ENCODE measurements at regions not wholly inside any gene's neighbourhood (a gene's known extent, or its start where the extent isn't known, plus 50 kb on each side); places are given as distances from the start of the nearest gene placed in this dataset.

DNA sequence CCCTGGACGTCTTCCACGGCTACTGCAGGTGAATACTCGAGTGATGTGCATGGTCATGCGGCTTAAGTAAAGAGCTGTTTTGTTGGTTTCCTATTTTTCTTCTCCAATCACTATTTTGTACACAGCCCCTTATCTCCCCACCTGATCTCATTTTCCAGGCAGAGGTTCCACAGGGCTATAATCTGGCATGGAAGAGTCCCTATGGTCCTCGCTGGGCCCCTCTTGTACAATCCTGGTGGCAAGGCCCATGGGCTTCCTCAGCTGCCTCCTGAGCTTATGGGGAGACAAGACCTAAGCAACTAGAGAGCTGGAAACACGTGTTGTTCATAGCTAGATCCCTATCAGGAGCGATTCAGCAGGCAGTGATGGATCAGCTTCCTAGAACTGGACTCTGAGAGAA is 181.3 kb upstream of the ADO start:
- no peak for DNase-seq (ENCODE audit: low read depth in 2 of 3, low spot score in 2 of 3)

DNA sequence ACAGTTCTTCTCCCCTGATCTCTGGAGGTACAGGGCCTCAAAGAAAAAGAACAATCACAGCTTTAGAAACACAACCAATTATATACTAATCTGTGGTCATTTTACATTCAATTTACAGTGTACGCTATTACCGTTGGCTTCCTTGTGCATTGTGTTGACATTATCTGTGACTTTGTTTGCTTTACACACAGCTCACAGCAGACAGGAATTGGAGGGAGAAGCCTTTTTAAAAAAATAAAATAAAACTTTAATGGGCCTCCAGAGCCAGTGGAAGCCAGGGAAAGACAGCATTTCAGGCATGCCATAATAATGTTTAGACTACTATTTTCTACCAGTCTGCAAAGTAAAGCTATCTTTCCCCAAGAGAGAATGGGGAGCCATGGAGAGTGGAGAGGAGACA is 179.0 kb upstream of the ADO start:
- DNase-seq (ENCODE audit: low read depth in 2 of 3, low spot score in 2 of 3) = no peak

DNA sequence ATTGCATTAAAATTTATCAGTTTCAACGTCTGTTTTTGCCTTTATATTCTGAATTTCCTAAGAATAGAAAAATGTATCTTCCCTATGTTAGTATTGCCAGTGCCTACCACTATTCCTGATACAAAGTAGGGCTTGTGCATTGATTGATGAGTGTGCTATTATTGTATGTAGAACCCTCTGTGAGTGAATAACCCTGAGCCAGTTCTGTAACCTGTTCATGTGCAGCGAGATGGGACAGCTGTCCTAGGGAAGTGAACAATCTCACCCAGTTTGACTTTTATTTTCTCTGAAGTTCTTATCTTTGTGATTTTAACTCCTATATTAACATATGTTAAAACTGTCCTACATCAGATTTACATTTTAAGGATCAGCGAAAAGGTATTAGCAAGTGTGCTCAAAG is 178.4 kb upstream of the ADO start:
- DNase-seq (ENCODE audit: low read depth in 2 of 3, low spot score in 2 of 3) = no peak

DNA sequence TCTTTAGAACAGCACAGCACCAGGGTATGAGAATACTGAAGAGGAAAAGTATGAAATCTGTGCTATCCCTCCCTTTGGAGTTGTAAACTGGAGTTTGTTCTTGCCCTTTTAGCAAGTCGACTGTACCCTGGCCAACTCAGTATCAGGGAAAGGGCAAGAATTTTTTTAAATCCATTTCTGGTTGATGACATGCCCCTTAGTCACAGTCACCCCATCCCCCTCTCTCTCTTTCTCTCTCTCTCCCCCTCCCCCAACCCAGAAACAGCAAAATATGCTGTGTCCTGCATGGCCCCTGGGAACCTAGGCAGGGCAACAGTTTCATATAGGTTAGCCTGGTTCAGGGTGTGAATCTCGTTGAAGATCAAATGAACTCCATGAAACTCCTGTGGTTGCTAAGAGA is 177.7 kb upstream of the ADO start:
- DNase-seq (ENCODE audit: low read depth in 2 of 3, low spot score in 2 of 3) = no peak

DNA sequence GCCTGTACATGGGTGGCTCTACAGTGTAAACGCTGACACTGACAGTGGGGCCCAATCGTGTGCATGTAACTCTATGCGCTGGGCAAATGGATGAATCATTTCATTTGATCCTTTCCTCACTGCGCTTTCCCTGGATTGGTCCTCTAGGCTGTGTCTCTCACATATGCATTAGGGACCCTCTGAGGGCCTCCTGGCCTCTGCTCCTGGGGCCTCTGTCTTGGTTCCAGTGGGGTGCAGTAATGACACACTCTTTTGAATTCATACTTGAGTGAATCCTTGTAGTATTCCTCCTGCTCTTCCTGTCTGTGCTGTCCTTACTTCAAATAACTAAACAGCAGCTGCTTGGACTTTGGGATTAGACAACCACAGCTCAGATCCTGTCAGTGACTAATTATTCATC is 176.5 kb upstream of the ADO start:
- no peak for DNase-seq (ENCODE audit: low read depth in 2 of 3, low spot score in 2 of 3)

DNA sequence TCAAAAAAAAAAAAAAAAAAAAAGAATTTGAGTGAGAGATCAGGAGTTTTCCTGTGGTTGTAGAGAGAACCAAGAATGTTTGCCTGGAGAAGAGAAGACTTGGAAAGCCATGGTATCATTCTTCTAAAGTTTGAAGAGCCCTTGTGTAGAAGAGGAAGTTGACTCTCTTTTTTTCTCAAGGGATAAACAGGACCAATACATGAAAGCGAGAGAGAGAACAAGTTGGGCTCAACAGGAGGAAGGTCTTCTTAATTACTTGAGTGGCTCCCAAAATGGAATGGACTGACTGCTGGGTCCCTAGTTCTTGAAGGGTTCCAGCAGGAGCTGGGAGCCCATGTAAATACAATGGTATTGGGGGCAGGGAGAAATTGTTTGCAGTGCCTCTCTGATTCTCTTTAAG is 173.3 kb upstream of the ADO start:
- no peak for DNase-seq (ENCODE audit: low read depth in 2 of 3, low spot score in 2 of 3)

DNA sequence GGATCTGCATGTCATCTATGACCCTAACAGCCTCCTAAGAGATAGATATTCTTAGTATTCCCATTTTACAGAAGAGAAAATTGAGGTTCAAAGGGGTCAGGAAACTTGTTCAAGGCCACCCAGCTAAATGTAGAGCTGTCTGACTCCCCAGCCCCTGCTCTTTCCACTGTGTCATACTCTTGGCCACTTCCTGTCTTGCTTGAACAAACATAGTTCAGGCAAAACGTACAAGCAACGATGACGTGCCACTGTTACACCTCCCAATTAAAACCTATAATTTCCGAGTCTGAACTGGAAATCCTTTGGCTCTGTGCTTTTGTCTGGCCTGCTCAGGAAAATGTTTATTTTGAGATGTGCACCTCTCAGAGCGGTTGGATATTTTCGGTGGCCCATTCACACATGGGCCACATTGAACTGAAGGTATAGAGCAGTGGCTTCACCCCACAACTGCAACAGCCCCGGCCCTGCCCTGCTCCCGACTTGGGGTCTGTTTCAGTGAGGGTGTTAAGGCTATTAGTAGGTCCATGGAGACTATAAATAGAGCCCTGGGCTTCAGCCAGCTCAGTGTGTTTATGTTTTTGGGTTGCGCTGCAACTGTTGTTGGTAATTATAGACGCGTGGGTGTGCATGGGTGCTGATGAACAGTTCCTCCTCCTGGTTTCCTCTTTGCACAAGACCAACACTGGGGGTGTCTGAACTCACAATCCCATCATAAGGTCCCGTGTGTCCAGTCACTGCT is 172.3 kb upstream of the ADO start:
- no peak for DNase-seq (ENCODE audit: low read depth in 2 of 3, low spot score in 2 of 3)

DNA sequence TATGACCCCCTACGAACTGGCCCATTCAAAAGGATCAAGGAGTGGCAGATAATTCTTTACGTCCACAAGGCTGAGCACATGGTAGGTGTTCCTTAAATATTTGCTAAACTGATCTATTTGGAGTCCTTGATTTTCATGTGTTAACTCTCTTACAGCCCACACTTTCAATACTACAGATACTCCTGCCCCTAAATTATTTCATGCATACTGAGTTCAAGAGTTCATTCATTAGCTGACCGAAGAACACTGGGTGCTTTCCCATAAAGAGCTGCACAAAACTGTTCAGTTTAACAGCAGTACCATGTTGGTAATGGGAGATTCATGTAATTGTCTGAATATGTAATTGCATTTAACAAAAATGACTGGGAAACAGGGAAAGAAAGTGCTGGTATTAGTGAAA is 170.5 kb upstream of the ADO start:
- DNase-seq (ENCODE audit: low read depth in 2 of 3, low spot score in 2 of 3) = no peak

DNA sequence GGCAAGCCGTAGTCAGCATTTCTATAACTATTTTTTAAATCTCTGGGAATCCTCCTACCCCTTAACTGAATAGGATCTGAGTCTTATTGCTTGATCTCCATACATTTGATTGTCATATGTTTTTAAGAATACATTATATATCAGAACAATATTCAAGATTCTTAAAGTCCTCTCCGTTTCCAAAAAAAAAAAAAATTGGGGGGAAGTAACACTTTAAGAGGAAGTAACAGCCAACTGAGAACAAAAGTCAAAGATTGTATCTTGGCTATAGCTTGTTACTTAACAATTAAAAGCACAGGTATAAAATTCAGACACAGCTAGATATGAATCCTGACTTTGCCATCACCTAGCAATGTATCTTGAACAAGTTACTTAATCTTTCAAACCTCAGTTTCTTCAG is 169.9 kb upstream of the ADO start:
- DNase-seq (ENCODE audit: low read depth in 2 of 3, low spot score in 2 of 3) = peak in 1 of 3 donors; percentile 41

DNA sequence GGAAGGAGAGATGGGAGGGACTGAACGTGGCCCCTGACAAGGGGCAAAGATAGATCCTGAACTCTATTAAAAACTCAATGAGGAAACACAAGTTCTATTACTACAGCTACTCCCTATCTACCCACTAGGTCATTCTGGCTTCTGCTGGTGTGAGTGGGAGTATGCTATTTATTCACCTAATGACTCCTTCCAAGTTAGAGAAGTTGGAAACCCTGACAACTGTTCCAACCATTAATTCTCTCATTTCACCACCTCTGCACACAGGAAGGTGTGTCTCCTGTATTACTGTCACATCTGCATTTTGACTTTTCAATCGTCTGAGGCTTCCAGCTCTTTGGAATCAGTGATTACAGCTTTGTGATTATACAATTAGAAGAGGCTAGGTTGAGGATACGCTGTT is 169.4 kb upstream of the ADO start:
- DNase-seq (ENCODE audit: low read depth in 2 of 3, low spot score in 2 of 3) = no peak

DNA sequence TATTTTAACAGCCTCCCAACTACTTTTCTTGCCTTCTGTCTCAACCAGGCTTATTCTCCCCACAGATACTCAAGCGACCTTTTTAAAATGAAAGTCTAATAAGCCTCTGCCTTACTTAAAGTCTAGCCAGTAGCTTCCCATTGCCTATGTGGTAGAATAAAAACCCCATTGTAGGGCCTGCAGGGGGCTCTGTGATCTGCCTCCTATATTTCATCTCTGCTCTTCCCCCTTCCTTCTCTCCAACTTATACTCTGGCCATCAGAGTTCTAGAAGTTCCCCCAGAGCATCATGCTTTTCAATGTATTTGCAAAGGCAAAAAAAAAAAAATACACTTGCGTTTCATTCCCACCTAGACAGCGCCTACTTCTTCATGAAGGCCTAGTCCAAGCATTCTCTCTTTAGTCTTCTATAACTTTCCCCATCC is 167.7 kb upstream of the ADO start:
- DNase-seq (ENCODE audit: low read depth in 2 of 3, low spot score in 2 of 3) = peak in 2 of 3 donors; percentile 31 to 52

DNA sequence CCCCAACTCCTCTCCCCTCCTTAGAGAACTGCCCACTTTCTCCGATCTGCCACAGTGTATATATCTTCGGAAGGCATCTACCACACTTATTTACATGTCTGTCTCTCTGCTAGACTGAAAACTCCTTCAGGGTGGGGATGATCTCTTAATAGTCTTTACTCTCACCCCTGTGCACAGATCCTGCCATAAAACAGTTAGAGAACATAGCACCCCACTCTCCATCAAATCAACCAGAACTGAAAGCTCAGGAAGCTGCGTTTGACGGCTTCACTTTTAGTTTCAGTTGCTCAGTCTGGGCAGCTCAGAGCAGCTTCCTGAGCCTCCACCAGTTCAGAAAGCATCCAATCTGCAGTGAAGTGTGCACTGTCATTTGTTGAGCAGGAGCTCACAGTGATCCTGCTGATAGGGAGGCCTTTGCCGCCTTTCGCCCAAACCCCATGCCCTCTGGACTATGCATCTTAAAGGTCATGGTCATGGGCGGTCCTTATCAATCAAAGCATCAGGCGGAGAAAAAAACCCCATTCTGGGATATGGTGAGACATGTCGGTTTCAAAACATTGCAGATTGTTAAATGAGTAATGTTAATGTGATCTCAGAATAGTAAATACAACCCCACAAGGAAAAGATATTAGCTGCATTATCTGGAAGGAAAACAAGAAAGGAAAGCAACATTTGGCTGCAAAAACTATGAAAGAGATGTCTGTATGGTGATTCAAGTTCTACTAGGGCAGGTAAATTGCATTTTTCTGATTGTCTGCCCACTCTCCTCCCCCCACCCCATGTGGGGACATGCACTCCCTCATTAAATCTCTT is 167.1 kb upstream of the ADO start:
- DNase-seq (ENCODE audit: low read depth in 2 of 3, low spot score in 2 of 3) = peak; percentile 49 to 77 (median 50)

DNA sequence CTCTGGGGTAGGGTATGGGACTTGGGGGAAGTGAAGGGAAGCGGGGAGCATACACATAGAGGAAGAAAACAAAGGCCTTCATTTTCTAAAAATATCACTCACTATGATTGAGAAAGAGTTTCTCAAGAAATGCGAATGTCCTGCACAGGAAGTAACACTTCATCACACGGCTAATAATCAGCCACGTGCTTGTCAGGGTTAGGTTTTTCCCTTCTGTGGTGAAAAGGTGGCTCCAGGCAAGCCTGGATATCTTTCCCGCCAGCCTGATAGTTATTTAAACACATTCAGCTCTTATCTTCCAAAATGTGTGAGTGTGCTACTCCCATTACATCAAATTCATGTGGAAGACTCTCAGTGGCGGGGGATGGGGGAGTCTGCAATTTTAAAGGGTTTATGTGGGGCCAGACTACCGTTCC is 166.4 kb upstream of the ADO start:
- peak in 1 of 3 donors; percentile 28 for DNase-seq (ENCODE audit: low read depth in 2 of 3, low spot score in 2 of 3)

DNA sequence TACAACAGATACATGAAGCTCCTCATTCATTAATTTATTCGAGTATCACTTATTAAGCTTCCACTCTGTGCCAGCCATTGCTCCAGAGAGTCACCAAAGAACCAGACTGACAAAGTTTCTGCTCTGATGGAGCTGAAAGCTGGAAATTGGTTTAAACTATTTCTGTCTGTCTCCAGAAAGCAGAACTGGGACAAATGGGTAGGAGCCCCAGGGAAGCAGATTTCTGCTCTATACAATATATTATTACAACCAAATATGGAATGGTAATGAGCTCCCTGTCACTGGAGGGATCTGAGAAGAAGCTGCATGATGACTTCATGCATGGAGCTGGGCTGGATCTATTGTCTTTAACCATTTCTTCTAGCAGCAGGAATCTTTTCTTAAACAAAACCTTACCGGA is 165.4 kb upstream of the ADO start:
- DNase-seq (ENCODE audit: low read depth in 2 of 3, low spot score in 2 of 3) = no peak

DNA sequence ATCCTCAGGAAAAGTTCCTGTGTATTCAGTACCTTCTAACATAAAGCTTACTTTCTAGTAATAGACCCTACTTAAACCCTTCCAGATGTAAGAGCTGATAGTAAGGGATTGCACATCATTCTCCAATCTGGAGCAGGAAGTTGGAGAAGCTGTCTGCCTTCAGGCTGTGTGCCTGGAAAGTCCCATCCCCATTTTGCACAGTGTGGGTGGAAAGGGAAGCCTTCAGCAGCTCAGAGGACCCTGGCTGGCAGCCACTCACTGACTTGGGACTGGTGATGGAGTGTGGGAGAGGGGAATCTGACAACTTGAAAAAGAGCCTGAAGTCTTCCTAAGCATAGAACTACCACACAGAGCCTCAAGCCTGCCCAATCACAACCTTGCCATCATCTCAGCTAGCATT is 164.1 kb upstream of the ADO start:
- no peak for DNase-seq (ENCODE audit: low read depth in 2 of 3, low spot score in 2 of 3)

DNA sequence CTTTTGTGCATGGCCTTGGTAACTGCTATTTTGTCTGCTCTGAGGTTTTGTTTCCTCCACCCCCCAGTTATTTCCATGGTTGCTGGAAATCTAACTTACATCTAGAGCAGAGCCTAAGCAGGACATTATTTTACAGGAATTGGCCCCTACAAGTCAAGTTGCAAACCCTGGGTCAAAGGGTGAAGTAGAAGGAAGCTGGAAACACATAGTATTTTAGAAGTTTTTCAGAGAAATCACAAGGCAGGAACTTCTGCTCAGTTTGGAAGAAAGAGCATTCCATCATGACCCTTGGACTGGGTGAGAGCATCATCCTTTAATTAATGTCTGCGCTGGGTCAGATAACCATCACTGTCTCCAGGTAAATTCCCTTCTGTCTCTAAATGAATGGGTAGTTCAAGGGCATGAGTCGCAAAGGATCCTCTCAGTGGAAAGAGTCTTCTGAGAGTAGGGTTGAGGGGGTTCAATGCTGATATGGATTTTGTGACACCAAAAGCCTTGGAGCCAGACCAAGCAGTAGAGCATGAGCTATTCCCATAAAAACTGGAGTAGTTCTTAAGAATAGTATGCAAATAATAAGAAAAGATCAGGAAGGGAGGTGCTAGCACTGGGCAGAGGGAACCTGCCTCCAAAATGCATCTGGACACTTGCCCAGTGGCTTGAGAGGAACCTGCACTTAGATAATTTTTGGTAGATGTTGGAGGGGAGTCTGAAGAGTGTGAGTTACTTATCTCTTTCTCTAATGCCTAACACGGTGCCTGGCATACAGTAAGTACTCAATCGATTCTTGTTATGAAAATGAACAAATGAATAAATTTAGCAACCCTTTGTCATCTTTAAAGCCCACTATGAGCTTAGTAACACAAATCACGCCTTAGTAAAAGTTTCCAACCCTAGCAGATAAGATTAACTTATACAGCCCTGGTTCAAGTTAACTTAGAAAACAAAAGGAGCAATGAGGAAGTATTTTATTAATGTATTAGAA is 160.6 kb upstream of the ADO start:
- no peak for DNase-seq (ENCODE audit: low read depth in 2 of 3, low spot score in 2 of 3)

DNA sequence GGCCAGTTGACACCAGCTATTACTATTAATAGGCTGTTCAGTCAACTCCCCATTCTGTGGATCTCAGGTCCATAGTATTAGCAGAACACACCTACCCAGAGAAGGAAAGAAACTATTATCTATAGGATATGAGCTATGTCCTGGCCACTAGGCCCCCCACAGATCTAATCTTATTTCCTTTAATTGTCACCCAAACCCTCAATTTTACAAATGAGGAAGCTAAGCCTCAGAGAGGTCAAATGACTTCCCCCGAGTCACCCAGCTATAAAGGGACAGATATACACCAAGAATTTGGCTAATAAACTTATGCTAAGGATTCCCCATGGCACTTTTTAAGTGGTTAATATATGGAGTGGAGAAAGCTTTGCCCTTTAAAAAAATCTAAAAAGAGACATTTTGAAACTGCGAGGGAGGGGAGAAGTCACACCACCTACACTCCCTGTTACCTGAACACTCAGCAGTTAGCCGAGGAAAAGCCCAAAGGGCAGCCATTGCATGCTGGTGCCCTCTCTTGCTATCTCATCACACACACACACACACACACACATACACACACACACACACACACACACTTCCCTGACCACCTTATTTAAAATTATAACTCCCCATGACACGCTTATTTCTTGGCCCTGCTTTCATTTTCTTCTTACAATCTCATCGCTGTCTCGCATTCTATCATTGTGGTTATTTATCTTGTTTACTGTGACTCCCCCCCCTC is 157.0 kb upstream of the ADO start:
- DNase-seq (ENCODE audit: low read depth in 2 of 3, low spot score in 2 of 3) = peak in 1 of 3 donors; percentile 30

DNA sequence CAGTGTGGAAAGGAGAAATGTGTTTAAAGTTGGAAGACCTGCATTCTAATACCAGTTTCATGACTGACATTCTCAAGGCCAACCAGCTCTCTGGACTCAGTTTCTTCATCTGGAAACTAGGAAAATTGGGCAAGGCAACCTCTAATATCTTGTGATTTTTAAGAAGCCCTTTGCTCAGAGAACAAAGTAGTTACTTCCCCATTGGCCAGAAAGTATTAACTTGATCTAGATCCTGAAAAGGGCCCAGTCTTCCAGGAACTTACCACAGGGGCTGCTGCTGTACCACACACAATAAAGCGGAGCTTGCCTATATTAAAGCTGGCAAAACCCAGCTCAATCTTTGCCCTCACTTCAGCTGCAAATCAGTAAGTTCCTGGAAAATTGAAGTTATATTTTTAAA is 155.6 kb upstream of the ADO start:
- no peak for DNase-seq (ENCODE audit: low read depth in 2 of 3, low spot score in 2 of 3)

DNA sequence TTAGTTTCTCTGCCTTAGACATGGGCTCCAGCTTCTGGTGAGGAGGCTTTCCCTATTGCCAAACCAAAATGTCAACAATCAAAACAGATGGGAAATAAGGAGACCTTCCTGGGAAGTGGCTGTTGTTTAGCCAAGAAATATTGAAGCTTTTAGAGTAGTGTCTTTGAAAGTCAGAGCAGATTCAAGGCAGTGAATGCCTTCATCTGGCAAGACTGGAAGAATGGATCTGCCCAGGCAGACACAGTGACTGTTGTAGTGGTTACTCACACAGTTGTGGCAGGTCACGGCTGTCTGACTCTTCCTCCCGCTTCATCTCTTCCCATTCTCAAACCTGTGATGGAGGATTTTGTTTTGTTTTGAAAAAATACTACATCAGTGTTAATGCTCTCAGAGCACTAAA is 154.1 kb upstream of the ADO start:
- DNase-seq (ENCODE audit: low read depth in 2 of 3, low spot score in 2 of 3) = no peak

DNA sequence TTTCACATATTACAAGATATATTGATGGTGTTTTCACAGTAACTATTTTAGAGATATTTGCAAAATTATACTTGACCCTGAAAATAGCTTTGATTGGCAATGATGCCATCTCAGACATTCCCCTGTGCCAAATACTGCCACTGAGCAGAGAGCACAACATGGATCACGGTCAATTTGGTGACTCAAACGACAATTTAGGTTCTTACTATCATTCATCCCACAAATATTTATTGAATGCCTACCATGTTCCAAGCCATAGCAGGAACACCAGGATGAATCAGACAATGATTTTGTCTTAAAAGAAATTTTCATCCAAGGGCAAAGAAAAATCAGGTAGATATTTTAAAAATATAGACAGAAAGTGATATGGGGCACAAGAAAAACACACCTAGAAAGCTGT is 153.2 kb upstream of the ADO start:
- DNase-seq (ENCODE audit: low read depth in 2 of 3, low spot score in 2 of 3) = no peak

Data from hematopoietic multipotent progenitor cell (in vitro differentiated cells).